ENCODE measurements at regions not wholly inside any gene's neighbourhood (a gene's known extent, or its start where the extent isn't known, plus 50 kb on each side); places are given as distances from the start of the nearest gene placed in this dataset.

DNA sequence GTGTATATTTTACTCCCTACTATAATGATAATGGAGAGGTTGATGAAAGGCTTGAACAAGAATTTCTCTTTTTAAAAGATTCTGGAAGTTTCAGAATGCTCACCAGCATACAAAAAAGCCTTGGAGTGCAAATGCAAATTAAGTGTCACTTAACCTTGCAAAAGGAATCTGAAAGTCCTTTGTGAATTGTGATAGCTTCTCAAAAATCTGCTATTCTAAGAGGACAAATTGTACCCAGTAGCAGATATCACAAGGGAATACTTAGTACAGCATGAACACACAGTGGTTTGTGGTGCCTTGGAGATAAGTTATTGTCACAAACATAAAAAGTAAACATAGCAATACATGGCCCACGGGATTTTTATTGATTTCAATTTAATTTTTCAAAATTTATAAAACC, 1208.3 kb upstream of the B3GALT2 start:
- Histone ChIP-seq H3K4me3 (replicated peaks; ENCODE audit: insufficient read depth, low read length) (no peak overlapping the region), H3K27ac (replicated peaks) (no peak overlapping the region), H3K27me3 (ENCODE audit: insufficient read depth, poor library complexity, severe bottlenecking) (no peaks in the 10 kb centered on the region)
- TF ChIP-seq GABPA (IDR thresholded peaks at IDR 0.05; ENCODE audit: low read depth) (no peak), POLR2AphosphoS5 (IDR thresholded peaks at IDR 0.05; ENCODE audit: low read depth) (no peak), SPI1 (IDR thresholded peaks at IDR 0.05; ENCODE audit: borderline replicate concordance, low read depth) (no peak)
- TF ChIP-seq, protein P1, sequence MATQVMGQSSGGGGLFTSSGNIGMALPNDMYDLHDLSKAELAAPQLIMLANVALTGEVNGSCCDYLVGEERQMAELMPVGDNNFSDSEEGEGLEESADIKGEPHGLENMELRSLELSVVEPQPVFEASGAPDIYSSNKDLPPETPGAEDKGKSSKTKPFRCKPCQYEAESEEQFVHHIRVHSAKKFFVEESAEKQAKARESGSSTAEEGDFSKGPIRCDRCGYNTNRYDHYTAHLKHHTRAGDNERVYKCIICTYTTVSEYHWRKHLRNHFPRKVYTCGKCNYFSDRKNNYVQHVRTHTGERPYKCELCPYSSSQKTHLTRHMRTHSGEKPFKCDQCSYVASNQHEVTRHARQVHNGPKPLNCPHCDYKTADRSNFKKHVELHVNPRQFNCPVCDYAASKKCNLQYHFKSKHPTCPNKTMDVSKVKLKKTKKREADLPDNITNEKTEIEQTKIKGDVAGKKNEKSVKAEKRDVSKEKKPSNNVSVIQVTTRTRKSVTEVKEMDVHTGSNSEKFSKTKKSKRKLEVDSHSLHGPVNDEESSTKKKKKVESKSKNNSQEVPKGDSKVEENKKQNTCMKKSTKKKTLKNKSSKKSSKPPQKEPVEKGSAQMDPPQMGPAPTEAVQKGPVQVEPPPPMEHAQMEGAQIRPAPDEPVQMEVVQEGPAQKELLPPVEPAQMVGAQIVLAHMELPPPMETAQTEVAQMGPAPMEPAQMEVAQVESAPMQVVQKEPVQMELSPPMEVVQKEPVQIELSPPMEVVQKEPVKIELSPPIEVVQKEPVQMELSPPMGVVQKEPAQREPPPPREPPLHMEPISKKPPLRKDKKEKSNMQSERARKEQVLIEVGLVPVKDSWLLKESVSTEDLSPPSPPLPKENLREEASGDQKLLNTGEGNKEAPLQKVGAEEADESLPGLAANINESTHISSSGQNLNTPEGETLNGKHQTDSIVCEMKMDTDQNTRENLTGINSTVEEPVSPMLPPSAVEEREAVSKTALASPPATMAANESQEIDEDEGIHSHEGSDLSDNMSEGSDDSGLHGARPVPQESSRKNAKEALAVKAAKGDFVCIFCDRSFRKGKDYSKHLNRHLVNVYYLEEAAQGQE (IDR thresholded peaks at IDR 0.05; ENCODE audit: insufficient replicate concordance, low read depth): no peak
- TF ChIP-seq, protein P2, sequence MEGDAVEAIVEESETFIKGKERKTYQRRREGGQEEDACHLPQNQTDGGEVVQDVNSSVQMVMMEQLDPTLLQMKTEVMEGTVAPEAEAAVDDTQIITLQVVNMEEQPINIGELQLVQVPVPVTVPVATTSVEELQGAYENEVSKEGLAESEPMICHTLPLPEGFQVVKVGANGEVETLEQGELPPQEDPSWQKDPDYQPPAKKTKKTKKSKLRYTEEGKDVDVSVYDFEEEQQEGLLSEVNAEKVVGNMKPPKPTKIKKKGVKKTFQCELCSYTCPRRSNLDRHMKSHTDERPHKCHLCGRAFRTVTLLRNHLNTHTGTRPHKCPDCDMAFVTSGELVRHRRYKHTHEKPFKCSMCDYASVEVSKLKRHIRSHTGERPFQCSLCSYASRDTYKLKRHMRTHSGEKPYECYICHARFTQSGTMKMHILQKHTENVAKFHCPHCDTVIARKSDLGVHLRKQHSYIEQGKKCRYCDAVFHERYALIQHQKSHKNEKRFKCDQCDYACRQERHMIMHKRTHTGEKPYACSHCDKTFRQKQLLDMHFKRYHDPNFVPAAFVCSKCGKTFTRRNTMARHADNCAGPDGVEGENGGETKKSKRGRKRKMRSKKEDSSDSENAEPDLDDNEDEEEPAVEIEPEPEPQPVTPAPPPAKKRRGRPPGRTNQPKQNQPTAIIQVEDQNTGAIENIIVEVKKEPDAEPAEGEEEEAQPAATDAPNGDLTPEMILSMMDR (IDR thresholded peaks at IDR 0.05; ENCODE audit: insufficient read depth, low read length): no peak
- no peak for DNase-seq (ENCODE audit: low read depth in 1 of 2, low spot score in 1 of 2)

DNA sequence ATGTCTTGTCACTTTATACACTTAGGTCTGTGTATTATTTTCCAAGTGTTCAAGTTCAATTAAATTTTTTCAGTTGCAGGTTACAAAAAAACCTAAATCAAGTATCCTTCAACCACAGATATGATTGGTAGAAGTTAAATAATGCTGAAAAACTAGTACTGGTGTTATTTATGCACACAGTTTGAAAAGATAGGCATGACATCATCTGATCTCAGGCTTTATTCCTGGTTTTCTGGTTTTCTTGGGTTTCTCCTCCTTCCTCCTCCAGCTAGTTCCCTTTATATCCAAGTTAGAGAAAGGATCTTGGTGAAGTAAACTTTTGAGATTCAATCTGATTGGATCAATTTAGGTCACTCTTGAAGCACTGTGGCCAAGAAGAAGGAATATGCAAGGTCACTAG, 1201.1 kb upstream of the B3GALT2 start:
- DNase-seq (ENCODE audit: low read depth in 1 of 2, low spot score in 1 of 2): no peak
- H3K27ac ChIP-seq (replicated peaks): no peak overlapping the region
- no peaks in the 10 kb centered on the region for H3K27me3 ChIP-seq (ENCODE audit: insufficient read depth, poor library complexity, severe bottlenecking)
- no peak overlapping the region for H3K4me3 ChIP-seq (replicated peaks; ENCODE audit: insufficient read depth, low read length)
- TF ChIP-seq GABPA (IDR thresholded peaks at IDR 0.05; ENCODE audit: low read depth) (no peak), SPI1 (IDR thresholded peaks at IDR 0.05; ENCODE audit: borderline replicate concordance, low read depth) (no peak), POLR2AphosphoS5 (IDR thresholded peaks at IDR 0.05; ENCODE audit: low read depth) (no peak)
- TF ChIP-seq, protein P2 (IDR thresholded peaks at IDR 0.05; ENCODE audit: insufficient read depth, low read length): no peak
- TF ChIP-seq, protein P1 (IDR thresholded peaks at IDR 0.05; ENCODE audit: insufficient replicate concordance, low read depth): no peak

DNA sequence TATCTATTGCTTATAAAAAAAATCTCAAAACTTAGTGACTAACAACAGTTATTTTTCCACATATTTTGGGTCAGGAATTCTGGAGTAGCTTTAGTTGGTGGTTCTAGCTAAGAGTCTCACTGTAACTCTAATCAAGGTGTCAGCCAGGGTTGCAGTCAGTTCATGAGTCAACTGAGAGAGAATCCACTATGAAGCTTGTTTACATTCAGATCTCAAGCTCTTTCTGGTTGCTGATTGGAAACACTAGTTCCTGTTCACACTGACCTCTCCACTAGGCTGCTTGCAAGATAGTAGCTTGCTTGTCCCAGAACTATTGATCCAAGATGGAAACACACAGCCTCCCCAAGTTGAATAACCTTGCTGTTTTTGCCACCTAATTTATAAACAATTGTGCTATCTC, 1192.1 kb upstream of the B3GALT2 start:
- no peak for DNase-seq (ENCODE audit: low read depth in 1 of 2, low spot score in 1 of 2)
- H3K27ac ChIP-seq (replicated peaks): no peak overlapping the region
- no peaks in the 10 kb centered on the region for H3K27me3 ChIP-seq (ENCODE audit: insufficient read depth, poor library complexity, severe bottlenecking)
- H3K4me3 ChIP-seq (replicated peaks; ENCODE audit: insufficient read depth, low read length): no peak overlapping the region
- TF ChIP-seq, protein P2 (IDR thresholded peaks at IDR 0.05; ENCODE audit: insufficient read depth, low read length): no peak
- TF ChIP-seq SPI1 (IDR thresholded peaks at IDR 0.05; ENCODE audit: borderline replicate concordance, low read depth): no peak

DNA sequence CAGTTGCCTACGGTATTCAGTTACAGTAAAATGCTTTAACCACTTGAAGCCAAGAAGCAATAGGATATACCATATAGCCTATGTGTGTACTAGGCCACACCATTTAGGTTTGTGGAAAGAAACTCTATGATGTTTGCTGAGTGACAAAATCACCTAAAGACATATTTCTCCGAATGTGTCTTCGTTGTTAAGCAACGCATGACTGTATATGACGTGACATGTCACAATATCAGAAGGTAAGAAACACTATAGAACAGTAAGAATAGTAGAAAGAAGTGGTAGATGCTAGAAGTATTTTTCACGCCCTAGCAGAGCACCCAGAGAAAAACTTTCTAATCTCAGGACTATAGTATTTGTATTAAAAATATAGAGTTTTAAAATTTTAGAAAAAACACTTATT, 1188.2 kb upstream of the B3GALT2 start:
- TF ChIP-seq POLR2AphosphoS5 (IDR thresholded peaks at IDR 0.05; ENCODE audit: low read depth) (no peak), GABPA (IDR thresholded peaks at IDR 0.05; ENCODE audit: low read depth) (no peak), SPI1 (IDR thresholded peaks at IDR 0.05; ENCODE audit: borderline replicate concordance, low read depth) (no peak)
- TF ChIP-seq, protein P1 (IDR thresholded peaks at IDR 0.05; ENCODE audit: insufficient replicate concordance, low read depth): no peak
- TF ChIP-seq, protein P2 (IDR thresholded peaks at IDR 0.05; ENCODE audit: insufficient read depth, low read length): no peak
- Histone ChIP-seq H3K27ac (replicated peaks) (no peak overlapping the region), H3K4me3 (replicated peaks; ENCODE audit: insufficient read depth, low read length) (no peak overlapping the region), H3K27me3 (ENCODE audit: insufficient read depth, poor library complexity, severe bottlenecking) (no peaks in the 10 kb centered on the region)
- DNase-seq (ENCODE audit: low read depth in 1 of 2, low spot score in 1 of 2): no peak

Measured in HL-60 (cell line).